Smooth muscle cell (in vitro differentiated cells): ENCODE measurements at regions not wholly inside any gene's neighbourhood (a gene's known extent, or its start where the extent isn't known, plus 50 kb on each side); places are given as distances from the start of the nearest gene placed in this dataset.

Experiments used
- DNase-seq: peaks from one replicate; lab custom pipeline; 2025; ENCODE audit not compliant: unreplicated experiment; lab: John Stamatoyannopoulos, UW
- H2AFZ ChIP-seq: fragments of 200-600 bp; sonication (generic); 2 replicates; pipeline ENCODE4 v1.6.0; 2016; ENCODE audit warnings: antibody characterized with exemption, low read depth, mild to moderate bottlenecking
- H3F3A ChIP-seq: fragments of 200-600 bp; sonication (generic); 2 replicates; pipeline ENCODE4 v1.6.0; 2017; ENCODE audit warnings: antibody characterized with exemption, low read depth
- H3K27ac ChIP-seq: fragments of 200-600 bp; sonication (generic); 2 replicates; pipeline ENCODE4 v1.5.1; 2016; ENCODE audit warnings: low read depth, mild to moderate bottlenecking
- H3K27me3 ChIP-seq: fragments of 200-600 bp; sonication (generic); 2 replicates; pipeline ENCODE4 v1.6.1; 2016; ENCODE audit warnings: low read depth, mild to moderate bottlenecking
- H3K36me3 ChIP-seq: fragments of 200-600 bp; sonication (generic); 2 replicates; pipeline ENCODE4 v1.5.1; 2016; ENCODE audit warnings: low read depth
- H3K4me1 ChIP-seq: fragments of 200-600 bp; sonication (generic); 2 replicates; pipeline ENCODE4 v1.5.1; 2016; ENCODE audit warnings: low read depth
- H3K4me2 ChIP-seq: fragments of 200-600 bp; sonication (generic); 2 replicates; pipeline ENCODE4 v1.6.0; 2016; ENCODE audit warnings: mild to moderate bottlenecking
- H3K4me3 ChIP-seq: fragments of 200-600 bp; sonication (generic); 2 replicates; pipeline ENCODE4 v1.5.1; 2016; ENCODE audit warnings: mild to moderate bottlenecking
- H3K79me2 ChIP-seq: fragments of 200-600 bp; sonication (generic); 2 replicates; pipeline ENCODE4 v1.6.0; 2016; ENCODE audit warnings: low read depth, mild to moderate bottlenecking
- H3K9ac ChIP-seq: fragments of 200-600 bp; sonication (generic); 2 replicates; pipeline ENCODE4 v1.6.0; 2016; ENCODE audit warnings: low read depth
- H3K9me3 ChIP-seq: fragments of 200-600 bp; sonication (generic); replicated peaks from 2 replicates; pipeline ENCODE4 v1.5.1; 2016; ENCODE audit warnings: low read depth
- H4K20me1 ChIP-seq: fragments of 200-600 bp; sonication (generic); 2 replicates; pipeline ENCODE4 v1.6.0; 2016; ENCODE audit warnings: low read depth
- WGBS: methylation state at CpG from one replicate; pipeline ENCODE4 v1.1.7; 2016; ENCODE audit warnings: low lambda C conversion rate; 5-methylcytosine and 5-hydroxymethylcytosine counted together
- TF ChIP-seq, protein P1 (sequence below): fragments of 200-600 bp; sonication (generic); IDR thresholded peaks from 2 replicates; pipeline ENCODE4 v1.5.1; 2017; ENCODE audit warnings: borderline replicate concordance, mild to moderate bottlenecking, antibody characterized with exemption; ENCODE audit not compliant: insufficient read depth, poor library complexity, severe bottlenecking

DNA sequence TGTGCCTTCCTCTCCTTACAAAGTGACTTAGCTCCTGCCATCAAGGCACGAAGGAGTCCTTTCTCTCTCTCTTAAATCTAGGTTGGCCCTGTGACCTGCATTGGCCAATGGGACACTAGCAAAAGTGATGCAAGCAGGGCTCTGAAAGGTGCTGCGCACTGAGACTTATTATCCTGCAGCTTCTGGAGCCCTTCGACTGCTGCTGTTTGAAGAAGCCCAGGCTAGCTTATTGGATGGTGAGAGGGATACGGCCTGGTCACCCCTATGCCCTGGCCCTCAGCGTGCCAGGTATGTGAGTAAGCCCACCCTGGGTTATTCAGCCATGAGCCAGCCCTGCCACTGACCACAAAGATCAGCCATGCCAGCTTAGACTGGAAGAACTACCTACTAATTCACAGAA, 74.5 kb upstream of the GGTLC1 start:
- Histone ChIP-seq H3F3A (no peaks in the 10 kb centered on the region), H3K4me1 (no peaks in the 10 kb centered on the region), H3K9ac (no peak overlapping the region), H3K36me3 (no peaks in the 10 kb centered on the region), H3K27ac (no peak overlapping the region), H3K9me3 (no peaks in the 10 kb centered on the region), H3K4me2 (no peak overlapping the region), H2AFZ (no peak overlapping the region), H3K27me3 (no peaks in the 10 kb centered on the region), H4K20me1 (no peaks in the 10 kb centered on the region), H3K4me3 (no peak overlapping the region), H3K79me2 (no peaks in the 10 kb centered on the region)
- 86% methylated on average over 5 of the region's 5 CpGs for WGBS
- TF ChIP-seq, protein P1, sequence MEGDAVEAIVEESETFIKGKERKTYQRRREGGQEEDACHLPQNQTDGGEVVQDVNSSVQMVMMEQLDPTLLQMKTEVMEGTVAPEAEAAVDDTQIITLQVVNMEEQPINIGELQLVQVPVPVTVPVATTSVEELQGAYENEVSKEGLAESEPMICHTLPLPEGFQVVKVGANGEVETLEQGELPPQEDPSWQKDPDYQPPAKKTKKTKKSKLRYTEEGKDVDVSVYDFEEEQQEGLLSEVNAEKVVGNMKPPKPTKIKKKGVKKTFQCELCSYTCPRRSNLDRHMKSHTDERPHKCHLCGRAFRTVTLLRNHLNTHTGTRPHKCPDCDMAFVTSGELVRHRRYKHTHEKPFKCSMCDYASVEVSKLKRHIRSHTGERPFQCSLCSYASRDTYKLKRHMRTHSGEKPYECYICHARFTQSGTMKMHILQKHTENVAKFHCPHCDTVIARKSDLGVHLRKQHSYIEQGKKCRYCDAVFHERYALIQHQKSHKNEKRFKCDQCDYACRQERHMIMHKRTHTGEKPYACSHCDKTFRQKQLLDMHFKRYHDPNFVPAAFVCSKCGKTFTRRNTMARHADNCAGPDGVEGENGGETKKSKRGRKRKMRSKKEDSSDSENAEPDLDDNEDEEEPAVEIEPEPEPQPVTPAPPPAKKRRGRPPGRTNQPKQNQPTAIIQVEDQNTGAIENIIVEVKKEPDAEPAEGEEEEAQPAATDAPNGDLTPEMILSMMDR: no peak
- no peak for DNase-seq

DNA sequence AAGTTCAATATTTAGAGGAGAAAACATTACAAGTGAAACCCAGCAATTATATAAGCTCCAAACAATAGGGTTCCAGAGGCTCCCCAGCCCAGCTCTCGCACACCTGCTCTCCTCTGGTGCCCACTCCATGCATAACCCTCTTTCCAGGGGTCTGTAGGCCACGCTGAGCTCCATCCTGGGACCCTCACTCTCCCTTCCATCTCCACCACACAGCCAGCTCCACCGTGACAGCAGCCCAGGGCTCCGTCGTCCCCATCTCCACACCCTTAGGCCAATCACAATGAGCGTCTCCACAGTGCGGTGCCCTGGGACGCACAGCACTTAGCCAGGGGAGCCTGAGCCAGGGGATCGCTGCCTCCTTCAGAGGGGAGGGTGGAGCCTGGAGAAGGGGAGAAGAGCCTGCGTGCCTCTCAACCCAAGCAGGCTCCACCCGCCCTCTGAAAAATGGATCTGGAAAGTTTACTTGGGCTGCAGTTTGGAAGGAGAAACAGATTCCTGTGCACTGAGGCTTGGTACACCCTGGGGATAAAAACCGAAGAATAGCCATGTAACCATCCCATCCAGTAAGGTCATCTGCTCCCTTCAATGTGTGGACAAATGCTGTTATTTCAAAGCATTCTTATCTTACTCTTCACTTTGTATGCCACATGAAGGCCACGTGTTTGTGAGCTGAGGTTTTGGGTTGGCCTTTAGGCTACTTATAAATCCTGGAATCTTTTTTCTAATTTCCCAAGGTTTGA, 72.4 kb upstream of the GGTLC1 start:
- Histone ChIP-seq H3K36me3 (no peaks in the 10 kb centered on the region), H3K79me2 (no peaks in the 10 kb centered on the region), H3K4me1 (no peaks in the 10 kb centered on the region), H3K4me2 (no peak overlapping the region), H3K27ac (no peak overlapping the region), H3K4me3 (no peak overlapping the region), H2AFZ (no peak overlapping the region), H4K20me1 (no peaks in the 10 kb centered on the region), H3K9ac (no peak overlapping the region), H3K9me3 (no peaks in the 10 kb centered on the region), H3K27me3 (no peaks in the 10 kb centered on the region), H3F3A (no peaks in the 10 kb centered on the region)
- TF ChIP-seq, protein P1: no peak
- no peak for DNase-seq
- WGBS: 66% methylated on average over 13 of the region's 13 CpGs

DNA sequence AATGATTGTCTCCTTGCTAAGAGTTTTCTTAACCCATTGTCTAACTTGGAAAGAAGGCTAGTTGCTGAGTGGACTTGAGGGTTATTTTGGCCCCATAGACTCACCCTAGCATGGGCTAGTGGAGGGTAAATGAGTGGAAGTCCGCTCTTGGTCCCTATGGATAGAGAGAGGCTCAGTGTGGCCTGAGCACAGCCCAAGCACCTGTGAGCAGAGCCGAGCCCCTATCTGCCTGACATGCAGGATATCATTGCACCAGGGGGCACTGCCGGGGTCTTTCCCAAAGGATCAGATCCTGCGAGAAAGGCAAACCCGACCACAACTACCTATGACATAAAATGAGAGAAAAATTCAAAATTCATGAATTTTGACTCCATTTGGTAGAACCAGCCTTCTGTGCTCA, 70.6 kb upstream of the GGTLC1 start:
- Histone ChIP-seq H3K9ac (no peak overlapping the region), H3K4me2 (no peak overlapping the region), H3K27me3 (no peaks in the 10 kb centered on the region), H2AFZ (no peak overlapping the region), H3K4me1 (no peaks in the 10 kb centered on the region), H3K36me3 (no peaks in the 10 kb centered on the region), H4K20me1 (no peaks in the 10 kb centered on the region), H3K79me2 (no peaks in the 10 kb centered on the region), H3K9me3 (no peaks in the 10 kb centered on the region), H3K4me3 (no peak overlapping the region), H3K27ac (no peak overlapping the region), H3F3A (no peaks in the 10 kb centered on the region)
- TF ChIP-seq, protein P1: no peak
- no peak for DNase-seq
- 90% methylated on average over 5 of the region's 5 CpGs for WGBS

DNA sequence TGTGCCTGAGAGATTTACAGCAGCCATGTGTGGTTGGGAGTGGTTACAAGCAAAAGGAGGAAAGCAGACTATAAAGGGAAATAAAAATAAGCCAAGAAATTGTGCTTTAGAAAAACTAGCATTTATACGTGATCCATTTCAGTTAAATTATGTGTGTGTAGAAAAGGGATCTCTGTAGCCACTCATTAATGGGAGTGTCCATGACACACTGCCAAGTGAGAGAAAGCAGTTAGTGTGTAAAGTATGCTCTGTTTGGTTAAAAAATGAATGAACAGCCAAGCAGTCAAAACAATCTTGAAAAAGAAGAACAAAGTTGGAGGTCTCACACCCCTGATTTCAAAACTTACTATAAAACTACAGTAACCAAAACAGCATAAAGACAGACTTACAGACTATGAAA, 67.9 kb upstream of the GGTLC1 start:
- Histone ChIP-seq H3K4me1 (no peaks in the 10 kb centered on the region), H3K9ac (no peak overlapping the region), H3K27ac (no peak overlapping the region), H3K4me3 (no peak overlapping the region), H2AFZ (no peak overlapping the region), H3K9me3 (no peaks in the 10 kb centered on the region), H3K27me3 (no peaks in the 10 kb centered on the region), H3K4me2 (no peak overlapping the region), H3F3A (no peaks in the 10 kb centered on the region), H3K79me2 (no peaks in the 10 kb centered on the region), H3K36me3 (no peaks in the 10 kb centered on the region), H4K20me1 (no peaks in the 10 kb centered on the region)
- WGBS: 90% methylated on average over 1 of the region's 1 CpG
- TF ChIP-seq, protein P1: no peak
- DNase-seq: no peak
